Colonic mucosa (tissue), 4 donors: ENCODE measurements at regions not wholly inside any gene's neighbourhood (a gene's known extent, or its start where the extent isn't known, plus 50 kb on each side); places are given as distances from the start of the nearest gene placed in this dataset.

Experiments
- DNase-seq: peaks from one replicate; pipeline ENCODE4 v3.0.0-alpha.2; 2020
- H3K27ac ChIP-seq: fragments of 200-600 bp; one replicate; pipeline ENCODE4 v1.8.0; 2021
- H3K27me3 ChIP-seq: fragments of 200-600 bp; one replicate; pipeline ENCODE4 v1.8.0; 2021
- H3K36me3 ChIP-seq: fragments of 200-600 bp; one replicate; pipeline ENCODE4 v1.8.0; 2021
- H3K4me1 ChIP-seq: fragments of 200-600 bp; one replicate; pipeline ENCODE4 v1.8.0; 2021; ENCODE audit warnings: mild to moderate bottlenecking
- H3K4me3 ChIP-seq: fragments of 200-600 bp; one replicate; pipeline ENCODE4 v1.8.0; 2021
- H3K9ac ChIP-seq, 2 donors: one replicate each; pipeline ENCODE4 v1.7.0; 2013; ENCODE audit warnings: control low read depth in 2 of 2, low read depth in 2 of 2, low read length in 2 of 2
- H3K9me3 ChIP-seq: fragments of 200-600 bp; one replicate; pipeline ENCODE4 v1.8.0; 2021
- CTCF ChIP-seq: fragments of 200-600 bp; IDR thresholded peaks from one replicate; pipeline ENCODE4 v1.8.0; 2022; ENCODE audit warnings: antibody characterized with exemption, mild to moderate bottlenecking
- intact Hi-C: fragments of 100-400 bp; cut with DNase I; formaldehyde crosslinking; loops from one replicate; pipeline ENCODE4 v1.14.1; 2022
- donor health status: healthy.
- donor health status: DM: no; HTN: no; CAD: no.
- donor health status: DM: no; HTN: no; CAD: no.

- no peak for TF ChIP-seq CTCF
- intact Hi-C loops: no loop called here
- Histone ChIP-seq H3K9me3 (no peaks in the 10 kb centered on the region), H3K4me1 (no peaks in the 10 kb centered on the region), H3K27me3 (no peaks in the 10 kb centered on the region), H3K36me3 (no peaks in the 10 kb centered on the region), H3K9ac (no peak overlapping the region), H3K4me3 (no peak overlapping the region), H3K27ac (no peak overlapping the region)
- DNase-seq: no peak
Observed at GRCh38 chr4:16991450-16991849, 93.0 kb upstream of the LDB2 start.

- Histone ChIP-seq H3K36me3 (no peaks in the 10 kb centered on the region), H3K27ac (no peak overlapping the region), H3K4me3 (no peak overlapping the region), H3K9ac (no peak overlapping the region), H3K27me3 (no peaks in the 10 kb centered on the region), H3K9me3 (no peaks in the 10 kb centered on the region), H3K4me1 (no peaks in the 10 kb centered on the region)
- no peak for DNase-seq
- TF ChIP-seq CTCF: no peak
- intact Hi-C loops: no loop called here
Observed at GRCh38 chr4:16989371-16989770, 90.9 kb upstream of the LDB2 start.

DNA sequence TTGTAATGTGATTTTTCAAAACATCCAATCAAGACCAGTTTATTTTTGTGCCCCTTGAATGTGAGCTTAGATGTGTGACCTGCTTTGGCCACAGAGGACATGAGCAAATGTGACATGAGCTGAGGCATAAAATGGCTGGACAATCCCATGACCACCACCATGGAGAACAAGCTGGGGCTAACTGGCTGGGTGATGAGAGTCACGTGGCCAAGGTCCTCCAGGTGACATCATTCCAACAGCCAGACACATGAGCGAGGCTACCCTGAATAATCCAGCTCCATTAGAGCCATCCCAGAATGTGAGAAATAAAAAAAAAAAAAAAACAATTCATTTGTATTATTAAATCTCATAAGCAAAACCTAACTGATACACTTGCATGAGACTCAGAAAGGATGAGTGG is 90.4 kb upstream of the LDB2 start:
- intact Hi-C loops: no loop called here
- TF ChIP-seq CTCF: no peak
- no peaks in the 10 kb centered on the region for H3K4me1 ChIP-seq
- no peaks in the 10 kb centered on the region for H3K9me3 ChIP-seq
- DNase-seq: no peak
- no peak overlapping the region for H3K4me3 ChIP-seq
- H3K27ac ChIP-seq: no peak overlapping the region
- no peaks in the 10 kb centered on the region for H3K27me3 ChIP-seq
- H3K9ac ChIP-seq: no peak overlapping the region
- H3K36me3 ChIP-seq: no peaks in the 10 kb centered on the region

DNA sequence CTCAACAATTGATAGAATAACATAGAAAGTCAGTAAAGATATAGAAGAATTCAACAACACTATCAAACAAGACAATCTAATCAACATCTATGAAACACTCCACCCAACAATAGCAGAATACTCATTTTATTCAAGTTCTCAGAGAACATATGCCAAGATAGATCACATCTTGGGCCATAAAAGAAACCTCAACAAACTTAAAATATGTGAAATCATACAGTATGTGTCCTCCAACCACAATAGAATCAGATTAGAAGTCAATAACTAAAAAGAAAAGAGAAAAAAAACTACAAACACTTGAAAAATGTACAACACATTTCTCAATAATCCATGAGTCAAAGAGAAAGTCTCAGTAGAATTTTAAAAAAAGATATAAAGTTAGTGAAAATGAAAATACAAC is 78.6 kb upstream of the LDB2 start:
- no peak for TF ChIP-seq CTCF
- intact Hi-C loops: no loop called here
- no peaks in the 10 kb centered on the region for H3K27me3 ChIP-seq
- no peak for DNase-seq
- no peak overlapping the region for H3K27ac ChIP-seq
- H3K4me1 ChIP-seq: no peaks in the 10 kb centered on the region
- H3K36me3 ChIP-seq: no peaks in the 10 kb centered on the region
- no peak overlapping the region for H3K4me3 ChIP-seq
- H3K9me3 ChIP-seq: no peaks in the 10 kb centered on the region
- no peak overlapping the region for H3K9ac ChIP-seq

DNA sequence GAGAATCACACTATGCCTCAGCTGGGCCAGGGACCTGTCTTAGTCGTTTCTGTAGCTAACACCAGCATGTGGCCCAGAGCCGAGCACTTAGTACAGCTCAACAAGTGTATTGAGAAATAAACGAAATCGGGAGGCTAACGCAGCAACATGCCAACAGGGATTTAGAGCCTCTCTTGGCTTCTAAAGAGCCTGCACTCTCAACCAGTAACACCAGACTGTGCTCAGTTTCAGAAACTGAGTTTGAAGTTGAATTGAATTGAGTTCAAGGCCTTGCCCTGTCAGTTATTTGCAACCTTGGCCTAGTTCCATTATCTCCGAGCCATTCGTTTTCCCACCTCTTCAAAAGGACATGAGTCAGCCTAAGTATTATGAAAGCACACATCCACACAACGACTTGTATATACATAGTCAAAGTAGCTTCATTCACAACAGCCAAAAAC is 71.3 kb upstream of the LDB2 start:
- no peak overlapping the region for H3K4me3 ChIP-seq
- no peaks in the 10 kb centered on the region for H3K9me3 ChIP-seq
- TF ChIP-seq CTCF: no peak
- no peak overlapping the region for H3K27ac ChIP-seq
- H3K27me3 ChIP-seq: no peaks in the 10 kb centered on the region
- peak; percentile 50 for DNase-seq
- no peaks in the 10 kb centered on the region for H3K36me3 ChIP-seq
- no peak overlapping the region for H3K9ac ChIP-seq
- intact Hi-C loops: no loop called here
- no peaks in the 10 kb centered on the region for H3K4me1 ChIP-seq

DNA sequence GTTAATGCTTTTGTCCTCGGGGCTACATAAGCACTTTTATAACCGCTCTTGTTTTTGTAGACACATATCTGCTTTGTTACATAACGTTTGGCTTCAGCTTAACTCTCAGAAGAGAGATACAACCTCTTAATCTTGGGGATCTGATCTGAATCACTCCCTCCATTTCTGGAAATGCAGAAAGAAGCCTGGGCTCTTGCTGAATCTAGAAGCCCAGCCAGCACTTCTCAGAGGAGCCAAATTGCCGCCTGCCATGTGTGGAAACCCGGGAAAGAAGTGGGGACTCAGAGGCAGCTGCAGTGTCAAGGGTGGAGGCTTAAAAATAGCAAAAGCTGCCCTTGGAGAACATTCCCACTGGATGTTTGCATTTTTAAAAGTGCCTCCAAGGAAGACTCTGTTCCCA is 69.3 kb upstream of the LDB2 start:
- Histone ChIP-seq H3K4me3 (no peak overlapping the region), H3K27ac (no peak overlapping the region), H3K9ac (no peak overlapping the region), H3K4me1 (no peaks in the 10 kb centered on the region), H3K27me3 (no peaks in the 10 kb centered on the region), H3K9me3 (no peaks in the 10 kb centered on the region), H3K36me3 (no peaks in the 10 kb centered on the region)
- intact Hi-C loops: no loop called here
- DNase-seq: peak; percentile 33
- TF ChIP-seq CTCF: no peak
